ENCODE measurements at regions not wholly inside any gene's neighbourhood (a gene's known extent, or its start where the extent isn't known, plus 50 kb on each side); places are given as distances from the start of the nearest gene placed in this dataset.

GRCh38 chr4:4746444-4746843 lies 113.0 kb upstream of the MSX1 start:
- DNase-seq (ENCODE audit: low spot score) = no peak

DNA sequence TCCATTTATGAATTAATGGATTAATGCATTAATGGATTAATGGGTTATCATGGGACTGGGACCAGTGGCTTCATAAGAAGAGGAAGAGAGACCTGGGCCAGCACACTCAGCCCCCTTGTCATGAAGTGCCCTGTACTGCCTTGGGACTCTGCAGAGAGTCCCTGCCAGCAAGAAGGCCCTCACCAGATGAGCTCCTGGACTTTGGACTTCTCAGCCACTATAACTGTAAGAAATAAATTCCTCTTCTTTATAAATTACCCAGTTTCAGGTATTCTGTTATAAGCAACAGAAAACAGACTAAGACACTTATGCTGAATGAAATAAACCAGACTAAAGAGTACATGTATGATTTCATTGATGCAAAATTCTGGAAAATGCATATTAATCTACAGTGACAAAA lies 119.4 kb upstream of the MSX1 start:
- DNase-seq (ENCODE audit: low spot score) = no peak

- no peak for DNase-seq (ENCODE audit: low spot score)
Measured at GRCh38 chr4:4735870-4736269, 123.6 kb upstream of the MSX1 start.

GRCh38 chr4:4735136-4735750 lies 124.2 kb upstream of the MSX1 start:
- DNase-seq (ENCODE audit: low spot score) = peak; percentile 26

DNA sequence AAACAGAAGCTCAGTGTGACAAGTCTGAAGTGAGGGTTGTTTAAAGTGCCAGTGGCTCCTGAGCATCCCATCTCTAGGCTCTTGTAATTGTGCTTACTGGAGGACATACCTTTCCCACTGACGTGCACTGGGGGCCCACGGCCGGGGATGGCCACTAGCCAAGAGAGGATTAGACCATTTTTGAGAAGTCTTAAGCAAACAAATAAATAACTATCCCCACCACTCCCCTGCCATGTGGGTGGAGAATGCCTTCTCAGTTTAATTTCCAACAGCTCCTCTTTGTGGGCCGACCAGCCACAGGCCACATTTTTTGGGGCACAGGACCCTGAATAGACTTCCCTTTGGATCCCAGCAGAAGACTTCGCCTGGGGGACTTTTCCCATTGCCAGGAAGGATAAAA lies 125.0 kb upstream of the MSX1 start:
- no peak for DNase-seq (ENCODE audit: low spot score)

DNA sequence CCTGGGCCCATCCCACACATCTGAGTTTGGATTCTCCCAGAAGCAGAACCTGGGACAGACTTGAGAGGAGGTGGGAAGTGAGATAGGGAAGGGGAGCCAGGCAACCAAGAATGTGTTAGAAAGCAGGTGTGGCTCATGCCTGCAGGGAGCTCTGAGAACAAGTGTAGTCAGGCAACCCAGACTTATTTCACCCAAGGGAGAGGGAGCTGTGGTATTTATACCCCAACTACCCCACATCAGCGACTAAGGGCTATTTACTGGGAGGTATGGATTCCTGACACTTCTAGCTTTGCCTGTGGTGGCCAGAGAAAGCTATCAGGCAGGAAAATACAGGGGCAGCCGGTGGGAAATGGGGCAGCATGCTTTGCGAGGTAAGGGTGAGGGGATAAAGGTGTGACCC lies 125.8 kb upstream of the MSX1 start:
- no peak for DNase-seq (ENCODE audit: low spot score)

GRCh38 chr4:4730249-4730648 lies 129.2 kb upstream of the MSX1 start:
- DNase-seq (ENCODE audit: low spot score) = no peak

- DNase-seq (ENCODE audit: low spot score) = no peak
Measured at GRCh38 chr4:4729206-4729605, 130.3 kb upstream of the MSX1 start.

- DNase-seq (ENCODE audit: low spot score) = no peak
Measured at GRCh38 chr4:4727536-4727935, 131.9 kb upstream of the MSX1 start.

GRCh38 chr4:4726051-4726450 lies 133.4 kb upstream of the MSX1 start:
- DNase-seq (ENCODE audit: low spot score) = no peak

DNA sequence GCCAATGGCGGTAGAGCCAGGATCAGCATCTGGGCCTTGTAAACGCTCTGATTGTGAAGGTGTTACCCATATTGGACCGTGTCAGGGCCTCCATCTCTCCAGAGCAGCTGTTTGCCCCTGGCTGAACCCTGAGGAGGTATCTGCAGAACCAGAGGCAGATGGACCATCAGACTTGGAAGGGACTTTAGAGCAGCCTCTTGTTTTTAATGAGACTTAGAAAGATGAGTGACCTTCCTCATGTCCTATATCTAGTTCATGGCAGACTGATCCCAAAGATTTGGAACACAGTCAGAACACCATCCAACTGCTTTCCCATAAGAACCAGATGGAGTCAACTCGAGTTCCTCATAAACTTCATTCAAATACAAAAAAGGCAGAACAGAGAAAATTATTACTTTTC lies 135.1 kb upstream of the MSX1 start:
- DNase-seq (ENCODE audit: low spot score) = no peak

DNA sequence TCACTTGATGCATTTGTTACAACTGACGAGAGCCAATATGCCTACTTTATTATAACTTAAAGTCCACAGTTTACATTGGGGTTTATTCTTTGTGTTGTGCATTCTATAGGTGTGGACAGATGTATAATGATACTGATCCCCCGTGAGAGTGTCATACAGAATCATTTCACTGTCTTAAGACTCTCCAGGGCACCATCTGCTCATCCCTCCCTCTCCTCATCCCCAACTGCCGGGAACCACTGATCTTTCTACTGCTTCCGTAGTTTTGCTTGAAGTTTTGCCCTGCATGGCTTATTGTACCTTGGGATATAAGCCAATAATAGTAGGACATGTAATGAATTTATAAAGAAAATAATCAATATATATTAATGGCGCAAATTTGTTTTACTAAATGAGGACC lies 137.8 kb upstream of the MSX1 start:
- DNase-seq (ENCODE audit: low spot score) = no peak

- peak; percentile 21 for DNase-seq (ENCODE audit: low spot score)
Measured at GRCh38 chr4:4720646-4721045, 138.8 kb upstream of the MSX1 start.

DNA sequence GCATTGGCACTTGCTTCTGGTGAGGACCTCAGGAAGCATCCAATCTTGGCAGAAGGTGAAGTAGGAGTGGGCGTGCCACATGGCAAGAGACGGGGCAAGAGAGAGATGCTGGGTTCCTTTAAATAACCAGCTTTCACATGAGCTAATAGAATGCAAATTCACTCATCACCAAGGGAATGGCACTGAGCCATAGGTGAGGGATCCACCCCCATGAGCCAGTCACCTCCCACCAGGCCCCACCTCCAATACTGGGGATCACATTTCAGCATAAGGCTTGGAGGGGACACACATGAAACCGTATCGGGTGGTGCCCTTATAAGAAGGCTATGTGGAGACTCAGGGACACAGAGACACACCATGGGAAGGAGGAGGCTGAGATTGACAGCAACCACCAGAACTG lies 140.0 kb upstream of the MSX1 start:
- DNase-seq (ENCODE audit: low spot score) = no peak

- no peak for DNase-seq (ENCODE audit: low spot score)
Measured at GRCh38 chr4:4717692-4718091, 141.8 kb upstream of the MSX1 start.

- DNase-seq (ENCODE audit: low spot score) = no peak
Measured at GRCh38 chr4:4714331-4714730, 145.1 kb upstream of the MSX1 start.

DNA sequence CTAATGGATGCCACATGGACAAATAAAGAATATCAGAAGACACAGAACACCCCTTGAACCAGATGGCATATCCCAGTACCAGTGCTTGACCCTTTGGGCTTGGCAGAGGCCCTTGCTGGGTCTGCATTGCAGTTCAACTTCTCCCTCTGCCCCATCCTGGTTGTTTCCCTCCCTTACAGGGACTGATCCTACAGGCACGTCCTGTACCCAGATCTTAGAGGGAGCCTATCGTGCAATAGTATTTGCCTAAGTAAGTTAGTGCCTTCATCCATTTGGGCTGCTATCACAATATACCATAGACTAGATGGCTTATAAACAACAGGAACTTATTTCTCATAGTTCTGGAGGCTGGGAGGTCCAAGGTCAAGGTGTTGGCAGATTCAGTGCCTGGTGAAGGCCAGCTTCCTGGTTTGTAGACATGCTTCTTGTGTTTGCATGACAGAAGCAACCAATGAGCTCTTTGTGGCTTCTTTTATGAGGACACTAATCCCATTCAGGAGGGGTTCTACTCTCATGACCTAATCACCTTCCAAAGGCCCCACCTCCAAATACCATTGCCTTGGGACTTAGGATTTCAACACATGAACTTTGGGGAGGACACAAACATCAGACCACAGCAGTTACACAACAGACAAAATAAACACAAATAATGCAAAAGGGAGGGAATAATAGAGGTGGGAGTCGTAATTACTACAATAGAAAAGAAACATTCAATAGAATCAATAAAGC lies 146.5 kb upstream of the MSX1 start:
- DNase-seq (ENCODE audit: low spot score) = no peak

- no peak for DNase-seq (ENCODE audit: low spot score)
Measured at GRCh38 chr4:4711902-4712301, 147.6 kb upstream of the MSX1 start.

GRCh38 chr4:4709736-4710135 lies 149.7 kb upstream of the MSX1 start:
- DNase-seq (ENCODE audit: low spot score) = no peak

GRCh38 chr4:4704267-4704666 lies 155.2 kb upstream of the MSX1 start:
- no peak for DNase-seq (ENCODE audit: low spot score)

- no peak for DNase-seq (ENCODE audit: low spot score)
Measured at GRCh38 chr4:4697584-4697983, 155.7 kb upstream of the STX18 start.

DNA sequence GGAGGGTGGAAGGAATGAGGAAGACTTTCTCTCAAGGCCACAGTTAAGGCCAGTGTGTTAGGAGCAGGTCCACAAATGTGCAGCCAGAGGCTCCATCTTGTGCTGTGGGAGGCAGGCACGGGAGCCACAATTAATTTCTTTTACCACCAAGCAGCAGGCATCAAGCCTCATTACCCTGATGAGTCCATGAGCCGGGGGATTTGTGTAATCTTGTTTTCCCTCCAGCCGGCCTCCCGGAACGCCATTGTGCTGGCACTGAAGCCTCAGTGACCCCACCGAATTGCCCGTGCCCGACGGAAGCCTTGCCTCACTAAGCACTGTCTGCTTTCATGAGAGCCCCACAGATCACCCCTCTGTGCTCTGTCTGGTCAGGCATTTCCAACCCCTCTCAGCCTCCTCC lies 154.7 kb upstream of the STX18 start:
- DNase-seq (ENCODE audit: low spot score) = no peak

DNA sequence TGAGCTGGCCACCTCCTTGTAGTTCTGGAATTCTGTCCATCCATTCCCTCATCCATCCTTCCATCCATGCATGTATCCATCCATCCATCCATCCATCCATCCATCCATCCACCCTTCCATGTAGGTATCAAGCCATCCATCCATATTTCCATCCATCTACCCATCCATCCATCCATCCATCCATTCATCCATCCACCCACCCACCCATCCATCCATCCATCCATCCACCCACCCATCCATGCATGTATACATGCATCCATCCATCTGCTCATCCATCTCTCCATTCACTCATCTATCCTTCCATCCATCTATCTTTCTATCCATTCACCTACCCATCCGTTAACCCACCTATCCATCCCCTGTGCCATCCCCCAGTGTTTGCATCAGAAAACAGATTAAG lies 153.6 kb upstream of the STX18 start:
- no peak for DNase-seq (ENCODE audit: low spot score)

DNA sequence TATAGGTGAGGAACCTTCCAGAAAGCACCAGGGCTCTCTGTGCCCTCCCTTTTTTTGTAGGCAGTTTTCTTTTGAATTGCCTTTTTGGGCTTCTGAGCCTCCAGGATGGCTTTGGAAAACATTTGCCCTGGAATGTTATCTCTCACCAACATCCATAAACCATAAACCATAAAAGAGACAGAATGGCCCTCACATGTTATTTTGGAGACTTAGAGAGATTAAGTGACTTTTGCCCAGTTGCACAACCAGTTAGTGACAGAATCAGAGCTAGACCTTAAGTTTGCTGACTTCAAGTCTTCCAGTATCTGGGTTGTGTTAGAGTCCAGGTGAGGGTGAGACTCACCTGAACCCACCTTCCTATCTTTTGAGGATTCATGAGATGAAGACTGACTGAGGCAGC lies 153.0 kb upstream of the STX18 start:
- no peak for DNase-seq (ENCODE audit: low spot score)
